Lung (tissue), 11 donors: ENCODE measurements at regions not wholly inside any gene's neighbourhood (a gene's known extent, or its start where the extent isn't known, plus 50 kb on each side); places are given as distances from the start of the nearest gene placed in this dataset.

Experiments used
- ATAC-seq: fragments of 200-7000 bp; cut with Tn5 transposase; one replicate; pipeline ENCODE4 v1.9.1; 2020; ENCODE audit warnings: moderate number of reproducible peaks; ENCODE audit not compliant: insufficient read depth, low FRiP score
- DNase-seq, 3 donors: peaks; one replicate each; pipeline ENCODE4 v3.0.0-alpha.2; 2013 to 2017
- H3K27ac ChIP-seq, 2 donors: one replicate each; pipeline ENCODE4 v1.5.1; 2013; ENCODE audit warnings: mild to moderate bottlenecking in 2 of 2, moderate library complexity in 2 of 2, control low read depth in 1 of 2, inconsistent platforms in 1 of 2, low read depth in 1 of 2, low read length in 1 of 2
- H3K27me3 ChIP-seq, 3 donors: one replicate each; pipeline ENCODE4 v1.5.1; 2013; ENCODE audit warnings: low read length in 2 of 3; ENCODE audit not compliant: control insufficient read depth in 3 of 3, insufficient read depth in 3 of 3
- H3K36me3 ChIP-seq, 4 donors: one replicate each; pipeline ENCODE4 v1.5.1; 2013; ENCODE audit warnings: low read length in 4 of 4, mild to moderate bottlenecking in 1 of 4, moderate library complexity in 1 of 4; ENCODE audit not compliant: control insufficient read depth in 4 of 4, insufficient read depth in 4 of 4
- H3K4me1 ChIP-seq, 5 donors: one replicate each; pipeline ENCODE4 v1.5.1; 2013; ENCODE audit warnings: low read length in 5 of 5, mild to moderate bottlenecking in 2 of 5, moderate library complexity in 1 of 5; ENCODE audit not compliant: control insufficient read depth in 5 of 5, insufficient read depth in 5 of 5
- H3K4me3 ChIP-seq: one replicate; pipeline ENCODE4 v1.5.1; 2013; ENCODE audit warnings: mild to moderate bottlenecking, control low read depth, moderate library complexity
- H3K9ac ChIP-seq, 2 donors: one replicate each; pipeline ENCODE4 v1.5.1; 2013; ENCODE audit warnings: low read length in 2 of 2, control low read depth in 1 of 2; ENCODE audit not compliant: insufficient read depth in 1 of 2
- H3K9me3 ChIP-seq, 4 donors: one replicate each; pipeline ENCODE4 v1.5.1; 2013; ENCODE audit warnings: low read length in 3 of 4, mild to moderate bottlenecking in 1 of 4, moderate library complexity in 1 of 4; ENCODE audit not compliant: control insufficient read depth in 4 of 4, insufficient read depth in 3 of 4
- CTCF ChIP-seq: IDR thresholded peaks from 2 replicates; pipeline ENCODE4 v1.5.1; 2012; ENCODE audit warnings: mild to moderate bottlenecking; ENCODE audit errors: control extremely low read depth, extremely low read depth
- WGBS, 2 donors: extraction: QIAGEN DNeasy Blood & Tissue Kit; methylation state at CpG; one replicate each; pipeline ENCODE4 v1.1.7; 2013; 5-methylcytosine and 5-hydroxymethylcytosine counted together
- donor health status: control.
- donor health status: control.
- donor health status: Bipolar disorder and iron deficiency.
- donor health status: healthy.
- donor health status: DM: yes; HTN: yes; CAD: no.

GRCh38 chr9:118313965-118314364, 609.8 kb downstream of the TLR4 start:
- H3K4me3 ChIP-seq, result no peak overlapping the region
- no peak for ATAC-seq
- no peaks in the 10 kb centered on the region for H3K27me3 ChIP-seq
- no peak for TF ChIP-seq CTCF
- 73 to 79% methylated on average over 3 of the region's 3 CpGs for WGBS, 2 donors
- no peaks in the 10 kb centered on the region for H3K9me3 ChIP-seq
- H3K4me1 ChIP-seq, result no peaks in the 10 kb centered on the region
- no peak for DNase-seq
- no peak overlapping the region for H3K27ac ChIP-seq
- H3K36me3 ChIP-seq, result no peaks in the 10 kb centered on the region
- H3K9ac ChIP-seq, result no peak overlapping the region

- TF ChIP-seq CTCF, result no peak
- Histone ChIP-seq H3K4me1 (no peaks in the 10 kb centered on the region), H3K27ac (no peak overlapping the region), H3K9me3 (no peaks in the 10 kb centered on the region), H3K36me3 (no peaks in the 10 kb centered on the region), H3K27me3 (no peaks in the 10 kb centered on the region), H3K4me3 (no peak overlapping the region), H3K9ac (no peak overlapping the region)
- no peak for ATAC-seq
- 75 to 95% methylated on average over 2 of the region's 2 CpGs for WGBS, 2 donors
- DNase-seq, result no peak
These were observed 612.7 kb downstream of the TLR4 start for GRCh38 chr9:118316831-118317343.

- WGBS, 2 donors, result 35 to 63% methylated on average over 1 of the region's 1 CpG
- DNase-seq (no peak), ATAC-seq (no peak)
- H3K9ac ChIP-seq, result no peak overlapping the region
- no peaks in the 10 kb centered on the region for H3K27me3 ChIP-seq
- H3K4me3 ChIP-seq, result no peak overlapping the region
- TF ChIP-seq CTCF, result no peak
- H3K27ac ChIP-seq, result no peak overlapping the region
- no peaks in the 10 kb centered on the region for H3K9me3 ChIP-seq
- no peaks in the 10 kb centered on the region for H3K4me1 ChIP-seq
- no peaks in the 10 kb centered on the region for H3K36me3 ChIP-seq
These were observed 614.7 kb downstream of the TLR4 start for GRCh38 chr9:118318770-118319431.

- no peak for DNase-seq
- WGBS, 2 donors, result 71 to 90% methylated on average over 1 of the region's 1 CpG
- H3K9me3 ChIP-seq, result no peaks in the 10 kb centered on the region
These were observed 617.6 kb downstream of the TLR4 start for GRCh38 chr9:118321788-118322187.

More at GRCh38 chr9:118321788-118322187, 617.6 kb downstream of the TLR4 start:
- Histone ChIP-seq H3K27ac (no peak overlapping the region), H3K27me3 (no peaks in the 10 kb centered on the region), H3K4me1 (no peaks in the 10 kb centered on the region), H3K36me3 (no peaks in the 10 kb centered on the region), H3K4me3 (no peak overlapping the region), H3K9ac (no peak overlapping the region)
- ATAC-seq, result no peak
- no peak for TF ChIP-seq CTCF
